GM23338 (cell line): ENCODE measurements at regions not wholly inside any gene's neighbourhood (a gene's known extent, or its start where the extent isn't known, plus 50 kb on each side); places are given as distances from the start of the nearest gene placed in this dataset.

Source experiments
- ATAC-seq: fragments of 200-7000 bp; cut with Tn5 transposase; 3 replicates; pipeline ENCODE4 v1.9.1; 2020
- DNase-seq: peaks from one replicate; pipeline ENCODE4 v3.0.0-alpha.2; 2015; ENCODE audit warnings: low spot score
- H2AFZ ChIP-seq: fragments of 200-600 bp; sonication (generic); 2 replicates; pipeline ENCODE4 v1.8.0; 2016; ENCODE audit warnings: antibody characterized with exemption, mild to moderate bottlenecking, moderate library complexity
- H3F3A ChIP-seq: fragments of 200-600 bp; sonication (generic); replicated peaks from 2 replicates; pipeline ENCODE4 v1.8.0; 2017; ENCODE audit warnings: antibody characterized with exemption, mixed run types, low read depth
- H3K27ac ChIP-seq: fragments of 200-600 bp; sonication (generic); 2 replicates; pipeline ENCODE4 v1.6.1; 2016; ENCODE audit warnings: low read depth
- H3K27me3 ChIP-seq: fragments of 200-600 bp; sonication (generic); 2 replicates; pipeline ENCODE4 v1.8.0; 2016; ENCODE audit warnings: mild to moderate bottlenecking, mixed run types, moderate library complexity; ENCODE audit not compliant: insufficient read depth
- H3K36me3 ChIP-seq: fragments of 200-600 bp; sonication (generic); 2 replicates; pipeline ENCODE4 v1.8.0; 2016; ENCODE audit warnings: mild to moderate bottlenecking; ENCODE audit not compliant: insufficient read depth
- H3K4me1 ChIP-seq: fragments of 200-600 bp; sonication (generic); 2 replicates; pipeline ENCODE4 v1.8.0; 2016; ENCODE audit warnings: mild to moderate bottlenecking, moderate library complexity; ENCODE audit not compliant: insufficient read depth
- H3K4me2 ChIP-seq: fragments of 200-600 bp; sonication (generic); 2 replicates; pipeline ENCODE4 v1.7.1; 2017; ENCODE audit warnings: mixed run types
- H3K4me3 ChIP-seq: fragments of 200-600 bp; sonication (generic); 2 replicates; pipeline ENCODE4 v1.6.1; 2016; ENCODE audit warnings: mixed run types
- H3K79me2 ChIP-seq: fragments of 200-600 bp; sonication (generic); replicated peaks from 2 replicates; pipeline ENCODE4 v1.8.0; 2017; ENCODE audit warnings: mild to moderate bottlenecking; ENCODE audit not compliant: insufficient read depth
- H3K9me2 ChIP-seq: fragments of 200-600 bp; sonication (generic); 2 replicates; pipeline ENCODE4 v1.8.0; 2017; ENCODE audit not compliant: insufficient read depth
- H4K20me1 ChIP-seq: fragments of 200-600 bp; sonication (generic); replicated peaks from 2 replicates; pipeline ENCODE4 v1.8.0; 2017; ENCODE audit warnings: mild to moderate bottlenecking; ENCODE audit not compliant: insufficient read depth
- H3K27ac Mint-ChIP-seq: 2 replicates; pipeline ENCODE4 v1.8.0; 2020; ENCODE audit warnings: inconsistent platforms, mild to moderate bottlenecking, moderate library complexity, mixed read lengths
- H3K27me3 Mint-ChIP-seq: 3 replicates; pipeline ENCODE4 v1.8.0; 2022; ENCODE audit warnings: low read depth, mild to moderate bottlenecking, moderate library complexity, mixed read lengths, inconsistent platforms; ENCODE audit not compliant: insufficient read depth, poor library complexity
- H3K36me3 Mint-ChIP-seq: 3 replicates; pipeline ENCODE4 v1.8.0; 2021; ENCODE audit warnings: low read depth, mild to moderate bottlenecking, inconsistent platforms, moderate library complexity, mixed read lengths
- H3K4me1 Mint-ChIP-seq: 3 replicates; pipeline ENCODE4 v1.8.0; 2020; ENCODE audit warnings: mild to moderate bottlenecking, inconsistent platforms, mixed read lengths
- H3K4me3 Mint-ChIP-seq: 3 replicates; pipeline ENCODE4 v1.8.0; 2021; ENCODE audit warnings: moderate library complexity, mild to moderate bottlenecking, inconsistent platforms, mixed read lengths
- H3K9me3 Mint-ChIP-seq: 3 replicates; pipeline ENCODE4 v1.8.0; 2020; ENCODE audit warnings: moderate library complexity, mild to moderate bottlenecking, inconsistent platforms, mixed read lengths
- CREB1 ChIP-seq: fragments of 250-450 bp; sonication (Bioruptor Pico); IDR thresholded peaks from 2 replicates; pipeline ENCODE4 v1.5.0; 2020; ENCODE audit warnings: low read depth, mild to moderate bottlenecking, moderate library complexity
- CTCF ChIP-seq, 2 experiments: fragments of 200-600 bp in 1 of 2; sonication (generic) in 1 of 2; conservative IDR thresholded peaks; 2 replicates each; pipeline versions ENCODE4 v1.5.1 to v1.6.1; 2016 to 2017; ENCODE audit warnings: antibody characterized with exemption in 2 of 2, low read depth in 2 of 2, mild to moderate bottlenecking in 2 of 2, moderate library complexity in 1 of 2
- ETS1 ChIP-seq: IDR thresholded peaks from 2 replicates; pipeline ENCODE4 v1.6.1; 2016; ENCODE audit warnings: antibody characterized with exemption
- EZH2 ChIP-seq: fragments of 200-600 bp; sonication (generic); IDR thresholded peaks from one replicate; pipeline ENCODE4 v1.8.0; 2017; ENCODE audit warnings: antibody characterized with exemption, mild to moderate bottlenecking, low read depth; ENCODE audit not compliant: unreplicated experiment
- EZH2phosphoT487 ChIP-seq: fragments of 200-600 bp; sonication (generic); IDR thresholded peaks from one replicate; pipeline ENCODE4 v1.8.1; 2018; ENCODE audit warnings: antibody characterized with exemption; ENCODE audit not compliant: unreplicated experiment
- JUNB ChIP-seq: IDR thresholded peaks from one replicate; pipeline ENCODE4 v1.6.1; 2016; ENCODE audit warnings: antibody characterized with exemption; ENCODE audit not compliant: unreplicated experiment
- NANOG ChIP-seq: IDR thresholded peaks from 2 replicates; pipeline ENCODE4 v1.6.1; 2016; ENCODE audit warnings: antibody characterized with exemption, borderline replicate concordance
- POLR2AphosphoS5 ChIP-seq: IDR thresholded peaks from 2 replicates; pipeline ENCODE4 v1.6.1; 2016; ENCODE audit warnings: antibody characterized with exemption, low read depth
- REST ChIP-seq: IDR thresholded peaks from one replicate; pipeline ENCODE4 v1.6.1; 2018; ENCODE audit warnings: antibody characterized with exemption; ENCODE audit not compliant: unreplicated experiment
- STAT1 ChIP-seq: IDR thresholded peaks from one replicate; pipeline ENCODE4 v1.6.1; 2016; ENCODE audit warnings: antibody characterized with exemption; ENCODE audit not compliant: unreplicated experiment
- ZNF114 ChIP-seq: fragments of 250-450 bp; sonication (Bioruptor Pico); IDR thresholded peaks from 2 replicates; pipeline ENCODE4 v1.5.0; 2020; ENCODE audit warnings: mild to moderate bottlenecking, moderate library complexity
- ZNF331 ChIP-seq: fragments of 250-450 bp; sonication (Bioruptor Pico); IDR thresholded peaks from 2 replicates; pipeline ENCODE4 v1.5.0; 2020; ENCODE audit warnings: low read depth, mild to moderate bottlenecking, moderate library complexity
- ZNF462 ChIP-seq: fragments of 250-450 bp; sonication (Bioruptor Pico); IDR thresholded peaks from 2 replicates; pipeline ENCODE4 v1.5.0; 2020; ENCODE audit warnings: mild to moderate bottlenecking, moderate library complexity

GRCh38 chr3:68173012-68173634, 518.7 kb upstream of the SUCLG2 start:
- H4K20me1 ChIP-seq, result no peaks in the 10 kb centered on the region

More at GRCh38 chr3:68173012-68173634, 518.7 kb upstream of the SUCLG2 start:
- Histone ChIP-seq H3K36me3 (peaks cover 21% of the 10 kb centered on the region), H3K27ac (no peak overlapping the region), H3K4me3 (no peak overlapping the region), H3K27me3 (no peaks in the 10 kb centered on the region), H3F3A (no peaks in the 10 kb centered on the region), H2AFZ (no peak overlapping the region), H3K4me2 (no peak overlapping the region), H3K9me2 (no peaks in the 10 kb centered on the region; the same call in 1 of the 2 replicates), H3K79me2 (no peaks in the 10 kb centered on the region), H3K4me1 (no peaks in the 10 kb centered on the region)
- Mint-ChIP-seq H3K36me3 (peaks cover 33% of the 10 kb centered on the region), H3K27ac (no peak overlapping the region), H3K27me3 (peaks cover 2% of the 10 kb centered on the region), H3K9me3 (peaks cover 53% of the 10 kb centered on the region), H3K4me3 (no peak overlapping the region), H3K4me1 (no peaks in the 10 kb centered on the region)
- DNase-seq, result no peak
- TF ChIP-seq JUNB, result no peak
- no peak for TF ChIP-seq ZNF114 (CRISPR knock-in tag)
- TF ChIP-seq EZH2phosphoT487, result no peak
- no peak for TF ChIP-seq CTCF (conservative IDR thresholded peaks at IDR 0.05; ENCODE audit: low read depth in 2 of 2)
- no peak for TF ChIP-seq REST
- no peak for TF ChIP-seq CREB1 (CRISPR knock-in tag)
- no peak for TF ChIP-seq STAT1
- no peak for TF ChIP-seq ETS1
- no peak for TF ChIP-seq ZNF462 (CRISPR knock-in tag)
- TF ChIP-seq NANOG, result no peak
- TF ChIP-seq EZH2, result no peak
- no peak for TF ChIP-seq ZNF331 (CRISPR knock-in tag)
- TF ChIP-seq POLR2AphosphoS5, result no peak
- ATAC-seq, result no peak
